A673 (cell line): ENCODE measurements at regions not wholly inside any gene's neighbourhood (a gene's known extent, or its start where the extent isn't known, plus 50 kb on each side); places are given as distances from the start of the nearest gene placed in this dataset.

Experiments
- CTCF ChIP-seq: fragments of 300-800, 200-600 bp; sonication (generic); conservative IDR thresholded peaks from 2 replicates; pipeline ENCODE4 v1.5.1; 2017; ENCODE audit warnings: low read depth, mild to moderate bottlenecking, antibody characterized with exemption, low read length, moderate library complexity, mixed read lengths
- EZH2 ChIP-seq: fragments of 200-600 bp; sonication (generic); IDR thresholded peaks from 2 replicates; pipeline ENCODE4 v1.6.1; 2017; ENCODE audit warnings: borderline replicate concordance, low read depth, mild to moderate bottlenecking, mixed read lengths, antibody characterized with exemption, low read length; ENCODE audit not compliant: poor library complexity, severe bottlenecking

- TF ChIP-seq CTCF (no peak), EZH2 (no peak)
Measured at GRCh38 chr17:69943058-69943457, 132.0 kb upstream of the KCNJ16 start.
